Fibroblast of lung (primary cell): ENCODE measurements at regions not wholly inside any gene's neighbourhood (a gene's known extent, or its start where the extent isn't known, plus 50 kb on each side); places are given as distances from the start of the nearest gene placed in this dataset.

ENCODE experiments used
- CTCF ChIP-seq, 2 donors: IDR thresholded peaks in 1 of 2; conservative IDR thresholded peaks in 1 of 2; 1 replicate in 1 of 2; 2 replicates in 1 of 2; pipeline ENCODE4 v1.5.1; 2011 to 2012; ENCODE audit warnings: low read length in 2 of 2, control low read depth in 1 of 2, inconsistent platforms in 1 of 2, low read depth in 1 of 2, mild to moderate bottlenecking in 1 of 2
- EZH2 ChIP-seq: IDR thresholded peaks from 2 replicates; pipeline ENCODE4 v1.5.1; 2012; ENCODE audit warnings: low read length, control low read depth, mild to moderate bottlenecking; ENCODE audit errors: missing control alignments

DNA sequence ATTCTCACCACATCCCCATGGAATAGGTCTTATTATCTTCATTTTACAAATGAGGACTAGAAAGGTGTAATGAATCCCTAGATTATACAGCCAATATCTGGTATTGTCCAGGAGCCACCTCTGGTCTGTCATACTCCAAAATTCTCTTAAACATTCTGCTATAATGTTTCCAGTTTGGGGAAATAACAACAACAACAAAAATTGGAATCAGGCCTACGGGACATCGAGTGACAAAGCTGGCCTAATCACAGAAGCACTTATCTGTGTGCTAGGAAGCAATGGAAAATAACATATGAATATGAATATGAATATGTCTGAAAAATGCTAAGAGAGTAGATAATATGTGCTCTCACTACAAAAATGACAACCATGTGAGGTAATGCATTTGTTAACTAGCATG, 264.1 kb downstream of the GASK1B start:
- TF ChIP-seq CTCF (conservative IDR thresholded peaks at IDR 0.05 in 1 of 2, IDR thresholded peaks at IDR 0.05 in 1 of 2; ENCODE audit: low read depth in 1 of 2, low read length in 2 of 2) (no peak), EZH2 (no peak)
